HG02642 (cell line): ENCODE measurements at regions not wholly inside any gene's neighbourhood (a gene's known extent, or its start where the extent isn't known, plus 50 kb on each side); places are given as distances from the start of the nearest gene placed in this dataset.
"Not testable (repeated sequence)": the region's sequence is repeated elsewhere in the genome, so short reads cannot be mapped to it uniquely, and the experiment has no call there.

Source experiments
- ATAC-seq: cut with Tn5 transposase; IDR thresholded peaks from one replicate; pipeline ENCODE4 v1.9.1; 2021; ENCODE audit warnings: mild to moderate bottlenecking; ENCODE audit not compliant: unreplicated experiment, poor library complexity

GRCh38 chr1:239954836-239955235 is 136.8 kb upstream of the FMN2 start:
- ATAC-seq, result no peak

GRCh38 chr1:239955431-239955830 is 136.3 kb upstream of the FMN2 start:
- ATAC-seq, result no peak

- ATAC-seq, result no peak
These were observed 135.4 kb upstream of the FMN2 start for GRCh38 chr1:239956263-239956662.

GRCh38 chr1:239958063-239958462 is 133.6 kb upstream of the FMN2 start:
- ATAC-seq, result no peak

GRCh38 chr1:239960366-239960765 is 131.3 kb upstream of the FMN2 start:
- ATAC-seq, result no peak

GRCh38 chr1:239963856-239964255 is 127.8 kb upstream of the FMN2 start:
- ATAC-seq, result no peak

- peak; percentile 92 for ATAC-seq
These were observed 115.3 kb upstream of the FMN2 start for GRCh38 chr1:239976130-239976968.

GRCh38 chr1:239977416-239977815 is 114.3 kb upstream of the FMN2 start:
- ATAC-seq, result no peak

GRCh38 chr1:239979456-239979855 is 112.2 kb upstream of the FMN2 start:
- ATAC-seq, result no peak

- ATAC-seq, result no peak
These were observed 108.9 kb upstream of the FMN2 start for GRCh38 chr1:239982762-239983161.

- ATAC-seq, result no peak
These were observed 106.6 kb upstream of the FMN2 start for GRCh38 chr1:239985044-239985443.

- no peak for ATAC-seq
These were observed 104.5 kb upstream of the FMN2 start for GRCh38 chr1:239987103-239987745.

- no peak for ATAC-seq
These were observed 101.7 kb upstream of the FMN2 start for GRCh38 chr1:239989990-239990389.

- not testable (repeated sequence) for ATAC-seq
These were observed 99.1 kb upstream of the FMN2 start for GRCh38 chr1:239992566-239992965.

GRCh38 chr1:239993366-239993765 is 98.3 kb upstream of the FMN2 start:
- ATAC-seq, result no peak

- ATAC-seq, result no peak
These were observed 96.4 kb upstream of the FMN2 start for GRCh38 chr1:239995281-239995680.

- ATAC-seq, result no peak
These were observed 94.5 kb upstream of the FMN2 start for GRCh38 chr1:239997160-239997514.

- ATAC-seq, result no peak
These were observed 94.0 kb upstream of the FMN2 start for GRCh38 chr1:239997515-239998311.

GRCh38 chr1:239998312-239998649 is 93.4 kb upstream of the FMN2 start:
- no peak for ATAC-seq

- no peak for ATAC-seq
These were observed 92.5 kb upstream of the FMN2 start for GRCh38 chr1:239999170-239999569.

GRCh38 chr1:240000634-240001033 is 91.0 kb upstream of the FMN2 start:
- ATAC-seq, result no peak
